ENCODE measurements at regions not wholly inside any gene's neighbourhood (a gene's known extent, or its start where the extent isn't known, plus 50 kb on each side); places are given as distances from the start of the nearest gene placed in this dataset.

- ATAC-seq (ENCODE audit: low FRiP score): no peak
- DNase-seq (ENCODE audit: low spot score): no peak
- TF ChIP-seq CTCF (IDR thresholded peaks at IDR 0.05): no peak
Measured at GRCh38 chr5:97489010-97489840, 306.2 kb upstream of the RIOK2 start.

DNA sequence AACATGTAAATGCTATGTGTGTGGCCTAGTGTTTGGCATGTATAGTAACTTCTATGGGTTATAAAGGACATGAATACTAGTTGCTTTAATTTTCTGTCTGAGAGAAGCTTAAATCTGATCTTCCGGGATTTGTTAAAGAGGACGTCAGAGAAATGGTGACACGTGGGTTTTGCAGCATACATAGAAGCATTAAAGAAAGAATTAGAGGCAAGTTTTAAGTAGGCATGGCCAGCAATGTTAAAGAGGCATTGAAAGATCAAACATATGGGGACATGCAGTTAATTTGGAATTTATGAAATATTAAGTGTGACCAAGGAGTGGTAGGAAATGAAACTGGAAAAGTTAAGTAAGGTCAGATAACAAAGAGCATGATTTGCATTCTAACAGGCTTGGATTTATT lies 311.4 kb upstream of the RIOK2 start:
- ATAC-seq (ENCODE audit: low FRiP score) (no peak), DNase-seq (ENCODE audit: low spot score) (no peak)
- TF ChIP-seq CTCF (IDR thresholded peaks at IDR 0.05): no peak

GRCh38 chr5:97495301-97495700 lies 312.3 kb upstream of the RIOK2 start:
- ATAC-seq (ENCODE audit: low FRiP score): no peak
- DNase-seq (ENCODE audit: low spot score): no peak
- no peak for TF ChIP-seq CTCF (IDR thresholded peaks at IDR 0.05)

DNA sequence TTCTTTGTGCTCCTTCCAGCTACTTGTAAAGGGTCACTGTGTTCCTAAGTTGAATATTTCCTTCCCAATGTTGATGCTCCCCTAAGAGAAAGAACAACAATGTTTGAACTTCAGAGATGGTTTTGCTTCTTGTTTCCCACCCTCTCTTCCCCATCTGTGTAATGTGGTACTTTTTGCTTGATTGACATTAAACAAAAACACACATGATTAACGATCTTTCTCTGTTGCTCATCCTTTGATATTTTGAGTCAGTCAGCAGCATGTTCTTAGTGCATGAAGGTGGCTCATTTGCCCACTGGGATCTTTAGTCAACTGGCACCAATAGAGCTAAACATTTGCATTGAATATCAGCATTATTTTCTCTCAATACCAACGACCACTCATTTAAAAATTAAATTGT lies 313.0 kb upstream of the RIOK2 start:
- TF ChIP-seq CTCF (IDR thresholded peaks at IDR 0.05): no peak
- no peak for DNase-seq (ENCODE audit: low spot score)
- no peak for ATAC-seq (ENCODE audit: low FRiP score)

DNA sequence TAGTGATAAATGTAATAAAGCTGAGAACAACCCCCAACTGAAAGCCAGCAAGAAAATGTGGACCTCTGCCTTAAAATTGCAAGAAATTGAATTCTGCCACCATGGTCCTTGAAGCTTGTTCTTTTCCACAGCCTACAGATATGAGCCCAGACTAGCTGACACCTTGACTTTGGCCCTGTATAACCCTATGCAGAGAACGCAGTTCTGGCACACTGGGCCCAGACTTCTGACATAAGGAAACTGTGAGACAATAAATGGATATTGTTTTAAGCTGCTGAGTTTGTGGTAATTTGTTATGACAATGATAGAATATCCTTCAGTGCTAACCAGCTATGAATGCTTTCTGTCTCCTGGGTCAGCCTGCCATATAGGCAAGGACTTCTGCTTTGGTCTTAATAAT lies 315.6 kb upstream of the RIOK2 start:
- no peak for ATAC-seq (ENCODE audit: low FRiP score)
- TF ChIP-seq CTCF (IDR thresholded peaks at IDR 0.05): no peak
- DNase-seq (ENCODE audit: low spot score): no peak

DNA sequence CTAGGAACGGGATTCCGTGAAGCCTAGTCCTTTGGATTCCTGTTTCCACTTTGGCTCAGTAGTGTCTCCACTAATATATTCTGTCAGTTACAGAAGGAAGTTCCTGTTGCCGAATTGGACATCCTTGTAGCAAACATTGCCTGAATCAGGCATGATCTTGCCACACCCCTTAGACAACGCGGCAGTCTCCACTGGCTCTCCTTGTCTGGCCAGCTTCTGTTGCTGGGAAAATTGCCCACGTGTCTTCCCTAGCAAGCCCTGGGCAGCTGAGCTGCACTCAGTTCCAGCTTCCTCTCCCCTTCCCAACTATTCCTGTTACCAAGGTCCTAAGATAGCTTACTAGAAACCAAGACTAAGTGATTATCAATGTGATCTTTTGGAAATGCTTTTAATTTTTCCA lies 316.6 kb upstream of the RIOK2 start:
- DNase-seq (ENCODE audit: low spot score): no peak
- no peak for TF ChIP-seq CTCF (IDR thresholded peaks at IDR 0.05)
- no peak for ATAC-seq (ENCODE audit: low FRiP score)

DNA sequence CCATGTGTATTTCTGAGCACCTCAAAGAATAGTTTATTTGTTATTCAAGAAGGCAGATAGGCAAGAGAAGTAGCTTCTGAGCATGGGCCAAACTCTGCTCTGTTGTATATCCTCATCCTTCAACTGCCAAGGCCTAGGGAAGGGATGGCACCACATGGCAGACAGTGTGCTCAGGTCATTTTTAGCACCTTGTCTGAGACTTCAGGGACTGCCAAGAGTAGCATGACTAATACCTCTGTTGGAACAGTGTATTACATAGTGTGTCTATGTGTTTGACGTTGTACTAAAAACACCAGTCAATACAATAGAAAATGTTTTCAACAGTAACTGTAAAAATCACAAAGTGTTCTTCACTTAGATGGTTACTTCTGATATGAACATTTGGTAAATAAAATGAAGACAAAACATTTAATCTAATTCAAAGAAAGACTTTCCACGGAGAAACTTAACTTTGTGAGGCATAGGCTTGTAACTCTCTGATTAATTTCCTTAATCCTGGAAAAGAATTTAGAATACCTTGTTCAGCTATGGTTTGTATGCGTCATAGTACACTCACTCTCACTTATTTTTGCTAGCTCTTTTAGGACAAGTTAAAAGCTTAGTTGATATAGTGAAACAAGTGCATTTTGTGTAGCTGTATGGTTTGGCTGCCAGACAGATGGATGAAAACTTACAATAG lies 318.4 kb upstream of the RIOK2 start:
- no peak for DNase-seq (ENCODE audit: low spot score)
- no peak for TF ChIP-seq CTCF (IDR thresholded peaks at IDR 0.05)
- no peak for ATAC-seq (ENCODE audit: low FRiP score)
